C4-2B (cell line): ENCODE measurements at regions not wholly inside any gene's neighbourhood (a gene's known extent, or its start where the extent isn't known, plus 50 kb on each side); places are given as distances from the start of the nearest gene placed in this dataset.

Source experiments
- ZFX ChIP-seq: fragments of 450-650 bp; IDR thresholded peaks from 2 replicates; pipeline ENCODE4 v1.6.1; 2017
- TF ChIP-seq, protein P1 (sequence below): fragments of 450-650 bp; conservative IDR thresholded peaks from 2 replicates; pipeline ENCODE4 v1.5.1; 2017; ENCODE audit warnings: mild to moderate bottlenecking

DNA sequence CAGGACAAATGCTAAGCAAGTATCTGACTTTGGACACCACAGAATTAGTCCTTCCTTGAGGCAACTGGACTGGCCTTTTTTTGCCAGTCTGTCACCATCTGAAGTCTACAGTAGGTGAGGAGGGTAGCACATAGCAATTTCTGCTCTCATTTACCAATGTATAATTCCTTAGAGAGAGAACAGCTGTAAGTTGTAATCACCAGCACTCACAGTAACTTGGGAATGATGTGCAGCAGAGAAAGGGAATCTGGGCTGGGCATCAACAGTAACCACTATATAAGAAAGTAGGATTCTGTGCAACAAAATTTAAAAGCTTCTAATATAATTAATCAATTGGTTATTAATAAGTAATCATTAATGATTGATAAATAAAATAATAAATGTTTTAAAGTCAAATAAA is 86.3 kb upstream of the FAT3 start:
- TF ChIP-seq, protein P1, sequence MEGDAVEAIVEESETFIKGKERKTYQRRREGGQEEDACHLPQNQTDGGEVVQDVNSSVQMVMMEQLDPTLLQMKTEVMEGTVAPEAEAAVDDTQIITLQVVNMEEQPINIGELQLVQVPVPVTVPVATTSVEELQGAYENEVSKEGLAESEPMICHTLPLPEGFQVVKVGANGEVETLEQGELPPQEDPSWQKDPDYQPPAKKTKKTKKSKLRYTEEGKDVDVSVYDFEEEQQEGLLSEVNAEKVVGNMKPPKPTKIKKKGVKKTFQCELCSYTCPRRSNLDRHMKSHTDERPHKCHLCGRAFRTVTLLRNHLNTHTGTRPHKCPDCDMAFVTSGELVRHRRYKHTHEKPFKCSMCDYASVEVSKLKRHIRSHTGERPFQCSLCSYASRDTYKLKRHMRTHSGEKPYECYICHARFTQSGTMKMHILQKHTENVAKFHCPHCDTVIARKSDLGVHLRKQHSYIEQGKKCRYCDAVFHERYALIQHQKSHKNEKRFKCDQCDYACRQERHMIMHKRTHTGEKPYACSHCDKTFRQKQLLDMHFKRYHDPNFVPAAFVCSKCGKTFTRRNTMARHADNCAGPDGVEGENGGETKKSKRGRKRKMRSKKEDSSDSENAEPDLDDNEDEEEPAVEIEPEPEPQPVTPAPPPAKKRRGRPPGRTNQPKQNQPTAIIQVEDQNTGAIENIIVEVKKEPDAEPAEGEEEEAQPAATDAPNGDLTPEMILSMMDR, result no peak
- no peak for TF ChIP-seq ZFX
